BJ (cell line): ENCODE measurements at regions not wholly inside any gene's neighbourhood (a gene's known extent, or its start where the extent isn't known, plus 50 kb on each side); places are given as distances from the start of the nearest gene placed in this dataset.

Experiments used
- CTCF ChIA-PET: fragments of 350-600 bp; formaldehyde crosslinking; extraction: SDS; loops from one replicate; lab custom pipeline; 2021; ENCODE audit warnings: antibody characterized with exemption, inconsistent platforms; lab: Yijun Ruan, JAX
- POLR2A ChIA-PET: fragments of 300-600 bp; sonication (Branson Sonifier 250); formaldehyde crosslinking; extraction: SDS; loops from one replicate; lab custom pipeline; 2021; ENCODE audit warnings: antibody characterized with exemption; lab: Charles Lee
- DNase-seq: peaks from one replicate; pipeline ENCODE4 v3.0.0-alpha.2; 2011; ENCODE audit warnings: low read depth
- H3K27me3 ChIP-seq: 2 replicates; pipeline ENCODE4 v1.6.0; 2011; ENCODE audit warnings: low read length; ENCODE audit not compliant: control insufficient read depth, insufficient read depth
- H3K36me3 ChIP-seq: 2 replicates; pipeline ENCODE4 v1.5.1; 2011; ENCODE audit warnings: low read length; ENCODE audit not compliant: control insufficient read depth, insufficient read depth
- H3K4me3 ChIP-seq: 2 replicates; pipeline ENCODE4 v1.5.1; 2011; ENCODE audit warnings: low read depth, mild to moderate bottlenecking, control low read depth, low read length
- CTCF ChIP-seq: IDR thresholded peaks from 2 replicates; pipeline ENCODE4 v1.5.1; 2011; ENCODE audit warnings: low read depth, mild to moderate bottlenecking, control low read depth, inconsistent platforms, low read length, moderate library complexity; ENCODE audit not compliant: insufficient read depth

GRCh38 chr4:154088741-154089140 lies 299.9 kb upstream of the SFRP2 start:
- Histone ChIP-seq H3K36me3 (no peaks in the 10 kb centered on the region), H3K4me3 (no peak overlapping the region), H3K27me3 (no peaks in the 10 kb centered on the region)
- TF ChIP-seq CTCF = no peak
- POLR2A ChIA-PET = no interaction called here
- DNase-seq = no peak
- CTCF ChIA-PET = interaction anchor here (1.0 kb wide), 1 partner anchor 9 kb away, joined by 3 read pairs; no protein-coding TSS in a partner anchor

- no peak for DNase-seq
- TF ChIP-seq CTCF = no peak
- Histone ChIP-seq H3K4me3 (no peak overlapping the region), H3K36me3 (no peaks in the 10 kb centered on the region), H3K27me3 (no peaks in the 10 kb centered on the region)
- ChIA-PET POLR2A (no interaction called here), CTCF (interaction anchor here (0.8 kb wide), 1 partner anchor 15 kb away, joined by 4 read pairs; no protein-coding TSS in a partner anchor)
Measured at GRCh38 chr4:154086247-154086646, 297.4 kb upstream of the SFRP2 start.

DNA sequence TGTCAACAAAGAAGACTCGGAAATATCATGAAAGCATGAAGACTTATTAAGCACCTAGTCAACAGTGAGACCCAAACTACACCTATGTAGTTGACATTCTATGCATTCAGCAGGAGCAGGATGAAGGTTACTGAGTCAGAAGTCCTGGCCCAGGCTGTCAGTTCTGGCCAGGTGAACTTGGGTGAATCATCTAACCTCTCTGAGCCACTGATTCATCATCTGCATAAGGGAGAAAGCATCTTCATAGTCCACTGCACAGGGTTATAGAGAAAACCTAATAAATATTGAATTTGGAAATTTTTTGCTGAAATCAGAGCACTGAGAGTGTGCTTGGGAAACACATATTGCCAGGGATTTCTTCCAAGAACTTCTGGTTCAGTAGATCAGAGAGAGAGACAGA lies 296.0 kb upstream of the SFRP2 start:
- Histone ChIP-seq H3K36me3 (no peaks in the 10 kb centered on the region), H3K4me3 (no peak overlapping the region), H3K27me3 (no peaks in the 10 kb centered on the region)
- no peak for DNase-seq
- POLR2A ChIA-PET = no interaction called here
- CTCF ChIA-PET = no interaction called here
- TF ChIP-seq CTCF = no peak

GRCh38 chr4:154082760-154083535 lies 294.1 kb upstream of the SFRP2 start:
- Histone ChIP-seq H3K27me3 (no peaks in the 10 kb centered on the region), H3K4me3 (no peak overlapping the region), H3K36me3 (no peaks in the 10 kb centered on the region)
- DNase-seq = no peak
- POLR2A ChIA-PET = no interaction called here
- peak; percentile 37; the same call in 1 of the 2 replicates for TF ChIP-seq CTCF
- CTCF ChIA-PET = interaction anchor here (1.5 to 1.7 kb wide), 2 partner anchors 9 to 14 kb away, joined by 4 to 8 read pairs; no protein-coding TSS in a partner anchor

DNA sequence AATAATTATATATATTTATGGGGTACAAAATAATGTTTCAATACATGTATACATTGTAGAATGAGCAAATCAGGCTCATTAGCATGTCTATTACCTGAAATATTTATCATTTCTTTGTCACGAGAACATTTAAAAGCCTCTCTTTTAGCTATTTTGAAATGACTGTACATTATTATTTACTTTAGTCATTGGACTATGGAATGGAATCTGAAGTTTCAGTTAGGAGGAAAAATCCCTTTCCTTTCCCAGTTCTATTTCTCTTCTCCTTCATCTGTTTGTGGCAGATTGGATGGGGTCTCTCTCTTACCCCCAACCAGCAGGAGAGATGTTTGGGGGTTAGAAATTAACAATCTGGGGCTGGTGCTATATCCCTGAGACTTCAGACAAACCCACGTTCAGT lies 292.5 kb upstream of the SFRP2 start:
- no peak for TF ChIP-seq CTCF
- POLR2A ChIA-PET = no interaction called here
- DNase-seq = no peak
- Histone ChIP-seq H3K36me3 (no peaks in the 10 kb centered on the region), H3K27me3 (no peaks in the 10 kb centered on the region), H3K4me3 (no peak overlapping the region)
- CTCF ChIA-PET = no interaction called here
